HEK293 (cell line): ENCODE measurements at regions not wholly inside any gene's neighbourhood (a gene's known extent, or its start where the extent isn't known, plus 50 kb on each side); places are given as distances from the start of the nearest gene placed in this dataset.
A peak's percentile ranks its signal among the peaks of the same experiment; 100 is the strongest.

Experiments
- CTCF ChIA-PET: fragments of 350-600 bp; formaldehyde crosslinking; extraction: SDS; loops from one replicate; lab custom pipeline; 2021; ENCODE audit warnings: antibody characterized with exemption; lab: Yijun Ruan, JAX
- POLR2A ChIA-PET: fragments of 300-600 bp; formaldehyde crosslinking; extraction: SDS; loops from one replicate; lab custom pipeline; 2020; ENCODE audit warnings: antibody characterized with exemption, inconsistent platforms; lab: Yijun Ruan, JAX
- H3K27ac ChIP-seq: fragments of 200-500 bp; sonication (Bioruptor generic); 2 replicates; pipeline ENCODE4 v1.5.1; 2014; ENCODE audit warnings: low read depth, low read length, control low read depth, inconsistent platforms; ENCODE audit errors: extremely low read depth
- H3K36me3 ChIP-seq, 2 experiments: fragments of 200-500 bp in 1 of 2; sonication (Bioruptor generic) in 1 of 2; 1 replicate in 1 of 2; 2 replicates in 1 of 2; pipeline ENCODE4 v1.5.1; 2014 to 2017; ENCODE audit warnings: inconsistent platforms in 2 of 2, low read length in 2 of 2; ENCODE audit not compliant: control insufficient read depth in 2 of 2, insufficient read depth in 1 of 2
- H3K4me1 ChIP-seq: fragments of 200-500 bp; sonication (Bioruptor generic); 2 replicates; pipeline ENCODE4 v1.5.1; 2014; ENCODE audit warnings: mild to moderate bottlenecking, low read length, inconsistent platforms; ENCODE audit not compliant: control insufficient read depth, insufficient read depth
- H3K4me3 ChIP-seq: 2 replicates; pipeline ENCODE4 v1.5.1; 2011; ENCODE audit warnings: low read depth, mild to moderate bottlenecking, control low read depth, low read length, moderate library complexity
- H3K9me3 ChIP-seq: fragments of 200-500 bp; sonication (Bioruptor generic); 2 replicates; pipeline ENCODE4 v1.5.1; 2014; ENCODE audit warnings: low read depth, low read length, inconsistent platforms; ENCODE audit not compliant: control insufficient read depth, insufficient read depth
- ATF2 ChIP-seq: fragments of 450-650 bp; formaldehyde crosslinking; IDR thresholded peaks from 2 replicates; pipeline ENCODE4 v1.5.1; 2016; ENCODE audit warnings: missing biosample characterization, missing genetic modification characterization, low read depth
- CTCF ChIP-seq: fragments of 450-650 bp; formaldehyde crosslinking; IDR thresholded peaks from 2 replicates; pipeline ENCODE4 v1.5.1; 2016; ENCODE audit warnings: missing biosample characterization, missing genetic modification characterization
- KLF1 ChIP-seq: fragments of 450-650 bp; formaldehyde crosslinking; IDR thresholded peaks from 2 replicates; pipeline ENCODE4 v1.5.1; 2016; ENCODE audit warnings: missing biosample characterization, missing genetic modification characterization
- PRDM10 ChIP-seq: fragments of 450-650 bp; formaldehyde crosslinking; IDR thresholded peaks from 2 replicates; pipeline ENCODE4 v1.5.1; 2016; ENCODE audit warnings: missing biosample characterization, missing genetic modification characterization
- PRDM2 ChIP-seq: fragments of 450-650 bp; formaldehyde crosslinking; IDR thresholded peaks from 2 replicates; pipeline ENCODE4 v1.5.1; 2016; ENCODE audit warnings: missing biosample characterization, missing genetic modification characterization, borderline replicate concordance
- ZBTB21 ChIP-seq: fragments of 450-650 bp; formaldehyde crosslinking; IDR thresholded peaks from 2 replicates; pipeline ENCODE4 v1.5.1; 2017; ENCODE audit warnings: missing biosample characterization, missing genetic modification characterization
- ZBTB44 ChIP-seq: fragments of 450-650 bp; IDR thresholded peaks from 2 replicates; pipeline ENCODE4 v1.5.1; 2018; ENCODE audit warnings: missing biosample characterization, mild to moderate bottlenecking, missing genetic modification characterization
- ZNF202 ChIP-seq: fragments of 450-650 bp; formaldehyde crosslinking; IDR thresholded peaks from 2 replicates; pipeline ENCODE4 v1.5.1; 2016; ENCODE audit warnings: missing biosample characterization, missing genetic modification characterization, borderline replicate concordance
- ZNF211 ChIP-seq: fragments of 450-650 bp; formaldehyde crosslinking; IDR thresholded peaks from 2 replicates; pipeline ENCODE4 v1.5.1; 2016; ENCODE audit warnings: low read depth, missing biosample characterization, missing genetic modification characterization
- ZNF366 ChIP-seq: fragments of 450-650 bp; formaldehyde crosslinking; conservative IDR thresholded peaks from 2 replicates; pipeline ENCODE4 v1.5.1; 2016; ENCODE audit warnings: missing biosample characterization, missing genetic modification characterization
- ZNF561 ChIP-seq: fragments of 450-650 bp; IDR thresholded peaks from 2 replicates; pipeline ENCODE4 v1.5.1; 2018; ENCODE audit warnings: missing biosample characterization, missing genetic modification characterization, borderline replicate concordance
- ZNF830 ChIP-seq: fragments of 450-650 bp; IDR thresholded peaks from 2 replicates; pipeline ENCODE4 v1.5.0; 2018; ENCODE audit warnings: missing biosample characterization, missing genetic modification characterization, low read depth, mild to moderate bottlenecking, moderate library complexity

GRCh38 chr1:99464738-99465137, 181.2 kb upstream of the PALMD start:
- ChIA-PET POLR2A (no interaction called here), CTCF (interaction anchor here (0.7 kb wide), 1 partner anchor 16 kb away, joined by 3 read pairs; no protein-coding TSS in a partner anchor)
- Histone ChIP-seq H3K27ac (no peak overlapping the region), H3K36me3 (no peaks in the 10 kb centered on the region)
- TF ChIP-seq ZBTB44 (tag by site-specific recombination): no peak
- no peak for TF ChIP-seq ZNF561 (tag by site-specific recombination)
- TF ChIP-seq KLF1 (tag by site-specific recombination): no peak
- TF ChIP-seq PRDM2 (tag by site-specific recombination): no peak
- TF ChIP-seq ZNF202 (tag by site-specific recombination): no peak
- TF ChIP-seq CTCF (tag by site-specific recombination): no peak
- no peak for TF ChIP-seq PRDM10
- TF ChIP-seq ZNF830: no peak
- TF ChIP-seq, all 188 proteins: peak for 0
- no peaks in the 10 kb centered on the region for H3K9me3 ChIP-seq
- H3K4me3 ChIP-seq: no peak overlapping the region
- H3K4me1 ChIP-seq: no peaks in the 10 kb centered on the region

- H3K27ac ChIP-seq: no peak overlapping the region
- ChIA-PET CTCF (interaction anchor here (0.7 kb wide), 1 partner anchor 16 kb away, joined by 3 read pairs; no protein-coding TSS in a partner anchor), POLR2A (no interaction called here)
- H3K36me3 ChIP-seq: no peaks in the 10 kb centered on the region
- no peaks in the 10 kb centered on the region for H3K4me1 ChIP-seq
- 0 out of 2 replicates have a peak, but pooled peaks have one; percentile 25 for TF ChIP-seq ATF2 (tag by site-specific recombination)
- TF ChIP-seq ZBTB21 (tag by site-specific recombination): peak; percentile 76; the same call in 1 of the 2 replicates
- 0 out of 2 replicates have a peak, but pooled peaks have one; percentile 24 for TF ChIP-seq ZNF366
- no peak for TF ChIP-seq ZNF211
- no peaks in the 10 kb centered on the region for H3K9me3 ChIP-seq
- no peak overlapping the region for H3K4me3 ChIP-seq
Measured at GRCh38 chr1:99465176-99465900, 180.6 kb upstream of the PALMD start.
